Esophagus (tissue), 2 donors: ENCODE measurements at regions not wholly inside any gene's neighbourhood (a gene's known extent, or its start where the extent isn't known, plus 50 kb on each side); places are given as distances from the start of the nearest gene placed in this dataset.

ENCODE experiments used
- H3K27ac ChIP-seq, 2 donors: one replicate each; pipeline ENCODE4 v1.5.1; 2013; ENCODE audit warnings: low read depth in 2 of 2, mild to moderate bottlenecking in 2 of 2, inconsistent platforms in 1 of 2, low read length in 1 of 2, moderate library complexity in 1 of 2
- H3K27me3 ChIP-seq, 2 donors: one replicate each; pipeline ENCODE4 v1.6.1; 2013; ENCODE audit warnings: low read length in 2 of 2, control low read depth in 1 of 2, mild to moderate bottlenecking in 1 of 2; ENCODE audit not compliant: insufficient read depth in 2 of 2, control insufficient read depth in 1 of 2
- H3K36me3 ChIP-seq, 2 donors: one replicate each; pipeline ENCODE4 v1.6.1; 2013; ENCODE audit warnings: low read length in 1 of 2; ENCODE audit not compliant: control insufficient read depth in 2 of 2, insufficient read depth in 2 of 2
- H3K4me1 ChIP-seq, 2 donors: one replicate each; pipeline ENCODE4 v1.6.1; 2013; ENCODE audit warnings: low read length in 1 of 2; ENCODE audit not compliant: control insufficient read depth in 2 of 2, insufficient read depth in 2 of 2
- H3K4me3 ChIP-seq, 2 donors: one replicate each; pipeline ENCODE4 v1.5.1; 2013; ENCODE audit warnings: low read length in 2 of 2, mild to moderate bottlenecking in 2 of 2, low read depth in 1 of 2, moderate library complexity in 1 of 2
- H3K9me3 ChIP-seq, 2 donors: one replicate each; pipeline ENCODE4 v1.6.1; 2013; ENCODE audit warnings: mild to moderate bottlenecking in 2 of 2, low read depth in 1 of 2, low read length in 1 of 2, moderate library complexity in 1 of 2; ENCODE audit not compliant: control insufficient read depth in 2 of 2, insufficient read depth in 1 of 2
- WGBS, 2 donors: extraction: QIAGEN DNeasy Blood & Tissue Kit; methylation state at CpG; one replicate each; pipeline ENCODE4 v1.1.7; 2013; 5-methylcytosine and 5-hydroxymethylcytosine counted together
- donor health status: healthy with polysubstance abuse.
- donor health status: Bipolar disorder and iron deficiency.

GRCh38 chr3:194779729-194780224 lies 94.1 kb downstream of the FAM43A start:
- 66 to 72% methylated on average over 4 of the region's 4 CpGs for WGBS, 2 donors

GRCh38 chr3:194780706-194781105 lies 95.0 kb downstream of the FAM43A start:
- no peaks in the 10 kb centered on the region for H3K9me3 ChIP-seq
- 88 to 91% methylated on average over 5 of the region's 5 CpGs for WGBS, 2 donors
- no peak overlapping the region for H3K4me3 ChIP-seq

More at GRCh38 chr3:194779729-194780224, 94.1 kb downstream of the FAM43A start:
- H3K36me3 ChIP-seq = no peaks in the 10 kb centered on the region
- no peak overlapping the region for H3K4me3 ChIP-seq
- H3K27ac ChIP-seq = no peak overlapping the region
- H3K27me3 ChIP-seq = no peaks in the 10 kb centered on the region
- no peaks in the 10 kb centered on the region for H3K9me3 ChIP-seq
- H3K4me1 ChIP-seq = no peaks in the 10 kb centered on the region

GRCh38 chr3:194781617-194782016 lies 95.9 kb downstream of the FAM43A start:
- H3K27ac ChIP-seq = no peak overlapping the region
- no peaks in the 10 kb centered on the region for H3K36me3 ChIP-seq
- H3K4me1 ChIP-seq = no peaks in the 10 kb centered on the region
- H3K9me3 ChIP-seq = no peaks in the 10 kb centered on the region
- no peak overlapping the region for H3K4me3 ChIP-seq
- no peaks in the 10 kb centered on the region for H3K27me3 ChIP-seq
- WGBS, 2 donors = 67 to 74% methylated on average over 2 of the region's 2 CpGs

More at GRCh38 chr3:194780706-194781105, 95.0 kb downstream of the FAM43A start:
- Histone ChIP-seq H3K27ac (no peak overlapping the region), H3K4me1 (no peaks in the 10 kb centered on the region), H3K27me3 (no peaks in the 10 kb centered on the region), H3K36me3 (no peaks in the 10 kb centered on the region)

- H3K27ac ChIP-seq = no peak overlapping the region
- no peaks in the 10 kb centered on the region for H3K9me3 ChIP-seq
- H3K27me3 ChIP-seq = no peaks in the 10 kb centered on the region
- no peaks in the 10 kb centered on the region for H3K36me3 ChIP-seq
- H3K4me3 ChIP-seq = no peak overlapping the region
- no peaks in the 10 kb centered on the region for H3K4me1 ChIP-seq
- WGBS, 2 donors = 84 to 88% methylated on average over 13 of the region's 13 CpGs
Observed at GRCh38 chr3:194782698-194783404, 97.2 kb downstream of the FAM43A start.

GRCh38 chr3:194784361-194784760 lies 98.7 kb downstream of the FAM43A start:
- Histone ChIP-seq H3K36me3 (no peaks in the 10 kb centered on the region), H3K4me1 (no peaks in the 10 kb centered on the region), H3K4me3 (no peak overlapping the region), H3K27me3 (no peaks in the 10 kb centered on the region), H3K9me3 (no peaks in the 10 kb centered on the region), H3K27ac (no peak overlapping the region)
- WGBS, 2 donors = 88 to 89% methylated on average over 5 of the region's 5 CpGs

- no peaks in the 10 kb centered on the region for H3K9me3 ChIP-seq
- H3K27me3 ChIP-seq = no peaks in the 10 kb centered on the region
- WGBS, 2 donors = 51 to 58% methylated on average over 4 of the region's 4 CpGs
- H3K4me1 ChIP-seq = no peaks in the 10 kb centered on the region
- H3K27ac ChIP-seq = no peak overlapping the region
- H3K36me3 ChIP-seq = no peaks in the 10 kb centered on the region
- H3K4me3 ChIP-seq = no peak overlapping the region
Observed at GRCh38 chr3:194785315-194785714, 99.6 kb downstream of the FAM43A start.

- Histone ChIP-seq H3K9me3 (no peaks in the 10 kb centered on the region), H3K4me1 (no peaks in the 10 kb centered on the region)
- 97 to 98% methylated on average over 2 of the region's 2 CpGs for WGBS, 2 donors
Observed at GRCh38 chr3:194787072-194787471, 101.4 kb downstream of the FAM43A start.

GRCh38 chr3:194787650-194788049 lies 102.0 kb downstream of the FAM43A start:
- Histone ChIP-seq H3K27me3 (no peaks in the 10 kb centered on the region), H3K4me3 (no peak overlapping the region), H3K4me1 (no peaks in the 10 kb centered on the region), H3K27ac (no peak overlapping the region), H3K36me3 (no peaks in the 10 kb centered on the region), H3K9me3 (no peaks in the 10 kb centered on the region)
- 96 to 98% methylated on average over 6 of the region's 6 CpGs for WGBS, 2 donors

More at GRCh38 chr3:194787072-194787471, 101.4 kb downstream of the FAM43A start:
- H3K4me3 ChIP-seq = no peak overlapping the region
- H3K36me3 ChIP-seq = no peaks in the 10 kb centered on the region
- H3K27me3 ChIP-seq = no peaks in the 10 kb centered on the region
- H3K27ac ChIP-seq = no peak overlapping the region

GRCh38 chr3:194792368-194792767 lies 106.7 kb downstream of the FAM43A start:
- no peaks in the 10 kb centered on the region for H3K27me3 ChIP-seq
- WGBS, 2 donors = 83 to 85% methylated on average over 3 of the region's 3 CpGs
- H3K4me3 ChIP-seq = no peak overlapping the region
- no peak overlapping the region for H3K27ac ChIP-seq
- H3K36me3 ChIP-seq = no peaks in the 10 kb centered on the region
- no peaks in the 10 kb centered on the region for H3K4me1 ChIP-seq
- H3K9me3 ChIP-seq = no peaks in the 10 kb centered on the region
